ENCODE measurements at regions not wholly inside any gene's neighbourhood (a gene's known extent, or its start where the extent isn't known, plus 50 kb on each side); places are given as distances from the start of the nearest gene placed in this dataset.
"Not testable (repeated sequence)": the region's sequence is repeated elsewhere in the genome, so short reads cannot be mapped to it uniquely, and the experiment has no call there.

GRCh38 chr1:219710529-219711194 lies 97.8 kb upstream of the ZC3H11B start:
- intact Hi-C loops (cut with micrococcal nuclease), result no loop called here
- H3K27ac Mint-ChIP-seq, result no peak overlapping the region

GRCh38 chr1:219708919-219709543 lies 96.1 kb upstream of the ZC3H11B start:
- H3K4me3 Mint-ChIP-seq, result no peak overlapping the region
- DNase-seq, result no peak
- intact Hi-C loops (cut with micrococcal nuclease), result no loop called here
- H3K9me3 Mint-ChIP-seq, result no peaks in the 10 kb centered on the region
- H3K36me3 Mint-ChIP-seq (ENCODE audit: low read depth), result no peaks in the 10 kb centered on the region
- no peaks in the 10 kb centered on the region for H3K4me1 Mint-ChIP-seq
- H3K27ac Mint-ChIP-seq, result no peak overlapping the region
- H3K27me3 Mint-ChIP-seq, result no peaks in the 10 kb centered on the region

More at GRCh38 chr1:219710529-219711194, 97.8 kb upstream of the ZC3H11B start:
- Mint-ChIP-seq H3K4me3 (no peak overlapping the region), H3K27me3 (no peaks in the 10 kb centered on the region), H3K36me3 (ENCODE audit: low read depth) (no peaks in the 10 kb centered on the region), H3K4me1 (no peaks in the 10 kb centered on the region), H3K9me3 (no peaks in the 10 kb centered on the region)
- DNase-seq, result no peak

- not testable (repeated sequence) for H3K4me1 Mint-ChIP-seq
Measured at GRCh38 chr1:219707885-219708284, 95.0 kb upstream of the ZC3H11B start.

GRCh38 chr1:219704331-219704730 lies 91.4 kb upstream of the ZC3H11B start:
- H3K36me3 Mint-ChIP-seq (ENCODE audit: low read depth); H3K9me3 Mint-ChIP-seq; DNase-seq; H3K27ac Mint-ChIP-seq; H3K4me1 Mint-ChIP-seq; H3K27me3 Mint-ChIP-seq; intact Hi-C loops (cut with micrococcal nuclease); H3K4me3 Mint-ChIP-seq: not testable (repeated sequence)

More at GRCh38 chr1:219707885-219708284, 95.0 kb upstream of the ZC3H11B start:
- H3K9me3 Mint-ChIP-seq; H3K27me3 Mint-ChIP-seq; DNase-seq; H3K4me3 Mint-ChIP-seq; H3K27ac Mint-ChIP-seq; H3K36me3 Mint-ChIP-seq (ENCODE audit: low read depth); intact Hi-C loops (cut with micrococcal nuclease): not testable (repeated sequence)

- Mint-ChIP-seq H3K9me3 (no peaks in the 10 kb centered on the region), H3K4me1 (no peaks in the 10 kb centered on the region), H3K4me3 (no peak overlapping the region), H3K27ac (no peak overlapping the region), H3K36me3 (ENCODE audit: low read depth) (no peaks in the 10 kb centered on the region), H3K27me3 (no peaks in the 10 kb centered on the region)
- intact Hi-C loops (cut with micrococcal nuclease), result no loop called here
- DNase-seq, result no peak
Measured at GRCh38 chr1:219703368-219703639, 90.4 kb upstream of the ZC3H11B start.

- intact Hi-C loops (cut with micrococcal nuclease), result no loop called here
- Mint-ChIP-seq H3K27ac (no peak overlapping the region), H3K9me3 (no peaks in the 10 kb centered on the region), H3K36me3 (ENCODE audit: low read depth) (no peaks in the 10 kb centered on the region), H3K27me3 (no peaks in the 10 kb centered on the region), H3K4me1 (no peaks in the 10 kb centered on the region), H3K4me3 (no peak overlapping the region)
- no peak for DNase-seq
Measured at GRCh38 chr1:219701476-219701875, 88.6 kb upstream of the ZC3H11B start.

- H3K4me3 Mint-ChIP-seq, result no peak overlapping the region
- no peak for DNase-seq
- intact Hi-C loops (cut with micrococcal nuclease), result no loop called here
- H3K9me3 Mint-ChIP-seq, result no peaks in the 10 kb centered on the region
- H3K27ac Mint-ChIP-seq, result no peak overlapping the region
- H3K4me1 Mint-ChIP-seq, result no peaks in the 10 kb centered on the region
- H3K36me3 Mint-ChIP-seq (ENCODE audit: low read depth), result no peaks in the 10 kb centered on the region
- no peaks in the 10 kb centered on the region for H3K27me3 Mint-ChIP-seq
Measured at GRCh38 chr1:219699870-219700269, 87.0 kb upstream of the ZC3H11B start.

GRCh38 chr1:219697682-219698081 lies 84.8 kb upstream of the ZC3H11B start:
- Mint-ChIP-seq H3K9me3 (no peaks in the 10 kb centered on the region), H3K27me3 (no peaks in the 10 kb centered on the region), H3K4me1 (no peaks in the 10 kb centered on the region), H3K36me3 (ENCODE audit: low read depth) (no peaks in the 10 kb centered on the region), H3K27ac (no peak overlapping the region), H3K4me3 (no peak overlapping the region)
- intact Hi-C loops (cut with micrococcal nuclease), result no loop called here
- DNase-seq, result no peak

GRCh38 chr1:219692981-219693380 lies 80.1 kb upstream of the ZC3H11B start:
- no peak overlapping the region for H3K4me3 Mint-ChIP-seq
- H3K27ac Mint-ChIP-seq, result no peak overlapping the region
- no peaks in the 10 kb centered on the region for H3K36me3 Mint-ChIP-seq (ENCODE audit: low read depth)
- H3K4me1 Mint-ChIP-seq, result no peaks in the 10 kb centered on the region
- H3K27me3 Mint-ChIP-seq, result no peaks in the 10 kb centered on the region
- DNase-seq, result no peak
- no peaks in the 10 kb centered on the region for H3K9me3 Mint-ChIP-seq
- intact Hi-C loops (cut with micrococcal nuclease), result no loop called here

- Mint-ChIP-seq H3K27me3 (no peaks in the 10 kb centered on the region), H3K4me3 (no peak overlapping the region), H3K27ac (no peak overlapping the region), H3K36me3 (ENCODE audit: low read depth) (no peaks in the 10 kb centered on the region), H3K4me1 (no peaks in the 10 kb centered on the region), H3K9me3 (no peaks in the 10 kb centered on the region)
- intact Hi-C loops (cut with micrococcal nuclease), result no loop called here
- no peak for DNase-seq
Measured at GRCh38 chr1:219689774-219690173, 76.9 kb upstream of the ZC3H11B start.

- H3K4me1 Mint-ChIP-seq, result no peaks in the 10 kb centered on the region
- H3K36me3 Mint-ChIP-seq (ENCODE audit: low read depth), result no peaks in the 10 kb centered on the region
- H3K9me3 Mint-ChIP-seq, result no peaks in the 10 kb centered on the region
- H3K4me3 Mint-ChIP-seq, result no peak overlapping the region
- H3K27me3 Mint-ChIP-seq, result no peaks in the 10 kb centered on the region
- no peak overlapping the region for H3K27ac Mint-ChIP-seq
- DNase-seq, result no peak
- intact Hi-C loops (cut with micrococcal nuclease), result no loop called here
Measured at GRCh38 chr1:219687779-219688178, 74.9 kb upstream of the ZC3H11B start.

GRCh38 chr1:219686171-219686570 lies 73.3 kb upstream of the ZC3H11B start:
- no peak overlapping the region for H3K27ac Mint-ChIP-seq
- intact Hi-C loops (cut with micrococcal nuclease), result no loop called here
- no peaks in the 10 kb centered on the region for H3K27me3 Mint-ChIP-seq
- H3K9me3 Mint-ChIP-seq, result no peaks in the 10 kb centered on the region
- H3K36me3 Mint-ChIP-seq (ENCODE audit: low read depth), result no peaks in the 10 kb centered on the region
- no peaks in the 10 kb centered on the region for H3K4me1 Mint-ChIP-seq
- DNase-seq, result no peak
- no peak overlapping the region for H3K4me3 Mint-ChIP-seq

- Mint-ChIP-seq H3K27ac (no peak overlapping the region), H3K27me3 (no peaks in the 10 kb centered on the region), H3K4me1 (no peaks in the 10 kb centered on the region), H3K9me3 (no peaks in the 10 kb centered on the region), H3K36me3 (ENCODE audit: low read depth) (no peaks in the 10 kb centered on the region), H3K4me3 (no peak overlapping the region)
- no peak for DNase-seq
- intact Hi-C loops (cut with micrococcal nuclease), result no loop called here
Measured at GRCh38 chr1:219682788-219683187, 69.9 kb upstream of the ZC3H11B start.

GRCh38 chr1:219681876-219682275 lies 69.0 kb upstream of the ZC3H11B start:
- no peak overlapping the region for H3K4me3 Mint-ChIP-seq

More at GRCh38 chr1:219681876-219682275, 69.0 kb upstream of the ZC3H11B start:
- Mint-ChIP-seq H3K27ac (no peak overlapping the region), H3K4me1 (no peaks in the 10 kb centered on the region), H3K9me3 (no peaks in the 10 kb centered on the region), H3K27me3 (no peaks in the 10 kb centered on the region), H3K36me3 (ENCODE audit: low read depth) (no peaks in the 10 kb centered on the region)
- no peak for DNase-seq
- intact Hi-C loops (cut with micrococcal nuclease), result no loop called here

All from activated CD4-positive, alpha-beta T cell treated with anti-CD3 and anti-CD28 coated beads, Interleukin-2, amount 10 ng/mL, durations not matched to agents 24 days and 14 days (primary cell).